Mesendoderm (in vitro differentiated cells): ENCODE measurements at regions not wholly inside any gene's neighbourhood (a gene's known extent, or its start where the extent isn't known, plus 50 kb on each side); places are given as distances from the start of the nearest gene placed in this dataset.
"Not testable (repeated sequence)": the region's sequence is repeated elsewhere in the genome, so short reads cannot be mapped to it uniquely, and the experiment has no call there.

Experiments used
- DNase-seq: peaks from one replicate; pipeline ENCODE4 v3.0.0; 2013
- H2AK5ac ChIP-seq: 2 replicates; pipeline ENCODE4 v1.6.1; 2013; ENCODE audit warnings: low read length, inconsistent platforms
- H2BK120ac ChIP-seq: 2 replicates; pipeline ENCODE4 v1.6.1; 2013; ENCODE audit warnings: low read depth, mild to moderate bottlenecking, low read length, moderate library complexity, mixed read lengths
- H2BK15ac ChIP-seq: replicated peaks from 2 replicates; pipeline ENCODE4 v1.6.1; 2013; ENCODE audit warnings: low read depth, mild to moderate bottlenecking, moderate library complexity
- H2BK5ac ChIP-seq: 2 replicates; pipeline ENCODE4 v1.6.1; 2013; ENCODE audit warnings: low read length, inconsistent platforms
- H3K18ac ChIP-seq: 2 replicates; pipeline ENCODE4 v1.6.1; 2013; ENCODE audit warnings: mild to moderate bottlenecking, low read length, mixed read lengths
- H3K23ac ChIP-seq: one replicate; pipeline ENCODE4 v1.6.1; 2013; ENCODE audit warnings: low read length
- H3K27ac ChIP-seq: 2 replicates; pipeline ENCODE4 v1.5.1; 2013; ENCODE audit warnings: low read depth, mild to moderate bottlenecking, inconsistent platforms, low read length, moderate library complexity
- H3K27me3 ChIP-seq: 2 replicates; pipeline ENCODE4 v1.6.1; 2013; ENCODE audit warnings: low read length, control low read depth, mild to moderate bottlenecking, inconsistent platforms; ENCODE audit not compliant: insufficient read depth, poor library complexity
- H3K36me3 ChIP-seq: 2 replicates; pipeline ENCODE4 v1.6.1; 2013; ENCODE audit warnings: low read length, inconsistent platforms; ENCODE audit not compliant: control insufficient read depth, insufficient read depth
- H3K4ac ChIP-seq: one replicate; pipeline ENCODE4 v1.6.1; 2013; ENCODE audit warnings: low read depth, mild to moderate bottlenecking, low read length, moderate library complexity
- H3K4me1 ChIP-seq: 2 replicates; pipeline ENCODE4 v1.6.1; 2013; ENCODE audit warnings: low read depth, low read length, inconsistent platforms; ENCODE audit not compliant: control insufficient read depth
- H3K4me2 ChIP-seq: 2 replicates; pipeline ENCODE4 v1.6.1; 2013; ENCODE audit warnings: low read length
- H3K4me3 ChIP-seq: 2 replicates; pipeline ENCODE4 v1.5.1; 2013; ENCODE audit warnings: mild to moderate bottlenecking, low read length
- H3K56ac ChIP-seq: one replicate; pipeline ENCODE4 v1.6.1; 2013; ENCODE audit warnings: low read length
- H3K79me1 ChIP-seq: 2 replicates; pipeline ENCODE4 v1.6.1; 2013; ENCODE audit warnings: low read length, inconsistent platforms
- H3K79me2 ChIP-seq: 2 replicates; pipeline ENCODE4 v1.6.1; 2013; ENCODE audit warnings: mild to moderate bottlenecking, low read length; ENCODE audit not compliant: control insufficient read depth, insufficient read depth
- H3K9ac ChIP-seq: 2 replicates; pipeline ENCODE4 v1.6.1; 2013; ENCODE audit warnings: low read length, inconsistent platforms
- H4K5ac ChIP-seq: one replicate; pipeline ENCODE4 v1.6.1; 2013; ENCODE audit warnings: low read length
- H4K8ac ChIP-seq: one replicate; pipeline ENCODE4 v1.6.1; 2013; ENCODE audit warnings: low read depth, mild to moderate bottlenecking, control low read depth, low read length, moderate library complexity
- WGBS: extraction: QIAGEN DNeasy Blood & Tissue Kit; methylation state at CpG from one replicate; pipeline ENCODE4 v1.1.7; 2013; ENCODE audit warnings: low lambda C conversion rate, missing lambda C conversion rate; ENCODE audit not compliant: insufficient coverage; ENCODE audit errors: extremely low coverage; 5-methylcytosine and 5-hydroxymethylcytosine counted together

DNA sequence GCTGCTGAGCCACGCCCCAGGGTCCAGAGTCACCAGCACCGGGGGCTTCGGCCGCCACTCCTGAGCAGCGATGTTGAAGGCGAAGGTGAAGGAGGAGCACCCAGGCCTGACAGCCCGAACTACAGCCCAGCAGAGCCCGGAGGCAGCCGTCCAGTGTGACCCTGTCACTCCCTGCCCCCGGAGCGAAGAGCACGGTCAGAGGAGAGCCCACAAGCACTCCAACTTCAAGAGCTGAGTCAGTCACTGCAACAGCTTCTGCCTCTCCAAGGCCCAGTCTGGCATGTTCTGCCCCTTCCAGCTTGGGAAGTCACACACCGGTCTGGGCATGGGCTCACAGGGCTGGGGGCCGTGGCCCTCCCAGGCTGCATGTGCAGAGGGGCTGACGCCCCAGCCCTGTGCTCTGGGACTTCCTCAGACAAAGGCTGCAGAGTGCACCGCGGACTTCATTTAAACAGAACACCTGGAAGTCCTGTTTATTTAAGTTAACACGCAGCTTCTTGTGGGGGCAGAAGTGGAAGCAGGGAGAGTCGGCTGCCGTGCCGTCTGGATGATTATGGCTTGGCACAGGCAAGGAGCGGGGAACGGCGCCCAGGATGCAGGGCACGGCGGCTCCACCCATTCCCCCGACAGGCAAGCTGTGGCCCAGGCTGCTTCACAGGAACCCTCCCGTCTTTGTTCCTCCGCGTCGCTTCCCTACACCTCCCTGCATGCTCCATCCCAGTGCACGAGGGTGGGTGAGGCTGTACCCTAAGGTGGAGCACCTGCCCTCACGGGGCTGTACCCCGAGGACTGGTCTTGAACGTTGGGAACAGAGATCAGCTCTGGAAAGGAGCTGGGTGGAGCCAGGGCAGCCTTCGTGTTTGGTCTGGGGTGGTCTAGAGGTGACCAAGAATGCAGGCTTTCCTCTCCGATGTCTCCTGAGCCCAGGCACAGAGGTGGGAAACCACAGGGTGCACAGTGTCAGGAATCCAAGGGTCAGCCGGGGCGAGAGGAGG, 68.9 kb upstream of the METRNL start:
- Histone ChIP-seq H2BK15ac (no peak overlapping the region), H3K27me3 (no peaks in the 10 kb centered on the region), H4K8ac (no peak overlapping the region), H3K4ac (no peak overlapping the region), H3K27ac (no peak overlapping the region), H2AK5ac (no peak overlapping the region), H3K18ac (no peak overlapping the region), H3K9ac (no peak overlapping the region), H3K4me2 (no peak overlapping the region), H3K79me2 (no peaks in the 10 kb centered on the region), H3K56ac (no peak overlapping the region), H3K36me3 (no peaks in the 10 kb centered on the region), H3K4me3 (no peak overlapping the region), H2BK5ac (no peak overlapping the region), H4K5ac (no peak overlapping the region), H3K79me1 (no peaks in the 10 kb centered on the region), H2BK120ac (no peak overlapping the region), H3K23ac (no peak overlapping the region), H3K4me1 (no peaks in the 10 kb centered on the region)
- WGBS, result no CpG with 5 or more reads among the region's 39 CpGs
- peak; percentile 20 for DNase-seq

DNA sequence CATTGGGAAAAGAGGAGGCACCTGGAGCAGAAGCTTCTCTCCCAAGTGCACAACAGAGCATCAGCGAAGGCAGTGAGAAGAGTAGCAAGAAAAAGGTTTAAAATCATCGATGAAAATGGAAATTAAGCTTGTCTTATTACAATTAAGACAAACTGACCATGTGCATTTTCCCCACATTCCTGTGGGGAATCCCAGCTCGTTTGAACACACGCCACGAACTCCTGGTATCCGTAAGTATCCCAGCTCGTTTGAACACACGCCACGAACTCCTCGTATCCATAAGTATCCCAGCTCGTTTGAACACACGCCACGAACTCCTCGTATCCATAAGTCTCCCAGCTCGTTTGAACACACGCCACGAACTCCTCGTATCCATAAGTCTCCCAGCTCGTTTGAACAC, 67.7 kb upstream of the METRNL start:
- not testable (repeated sequence) for H3K23ac ChIP-seq, H3K4me1 ChIP-seq, H4K8ac ChIP-seq, H2AK5ac ChIP-seq, H3K56ac ChIP-seq, H3K79me2 ChIP-seq, H4K5ac ChIP-seq, H2BK15ac ChIP-seq, H3K4ac ChIP-seq, H3K4me2 ChIP-seq, H3K4me3 ChIP-seq, H3K18ac ChIP-seq, H3K79me1 ChIP-seq, H2BK120ac ChIP-seq, H2BK5ac ChIP-seq, H3K27me3 ChIP-seq, H3K9ac ChIP-seq, H3K27ac ChIP-seq, DNase-seq, H3K36me3 ChIP-seq
- no CpG with 5 or more reads among the region's 19 CpGs for WGBS

DNA sequence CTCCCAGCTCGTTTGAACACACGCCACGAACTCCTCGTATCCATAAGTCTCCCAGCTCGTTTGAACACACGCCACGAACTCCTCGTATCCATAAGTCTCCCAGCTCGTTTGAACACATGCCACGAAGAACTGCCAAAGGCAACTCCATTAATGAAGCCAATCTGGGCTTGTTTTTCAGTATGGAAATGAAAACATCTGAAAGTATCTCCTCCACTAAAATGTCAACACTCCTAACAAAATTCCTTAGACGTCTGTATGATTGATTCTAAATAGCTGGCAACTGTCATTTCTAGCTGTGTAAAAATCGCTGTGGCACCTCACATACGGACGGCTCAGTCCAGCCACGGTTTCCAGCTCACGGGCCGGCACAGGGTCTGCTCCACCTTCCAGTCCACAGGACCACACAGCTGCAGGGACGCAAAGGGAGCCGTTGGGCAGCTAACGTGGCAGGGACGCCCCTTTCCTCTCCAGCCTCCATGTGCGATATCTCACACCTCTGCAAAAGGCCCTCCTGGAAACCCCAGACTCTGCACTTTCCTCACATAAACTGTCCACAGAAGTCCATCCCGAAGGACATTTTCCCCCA, 67.1 kb upstream of the METRNL start:
- Histone ChIP-seq H3K4me2 (no peak overlapping the region), H4K8ac (no peak overlapping the region), H2BK120ac (no peak overlapping the region), H2BK15ac (no peak overlapping the region), H3K9ac (no peak overlapping the region), H2BK5ac (no peak overlapping the region), H3K36me3 (no peaks in the 10 kb centered on the region), H3K56ac (no peak overlapping the region), H3K27ac (no peak overlapping the region), H3K79me2 (no peaks in the 10 kb centered on the region), H3K79me1 (no peaks in the 10 kb centered on the region), H3K4ac (no peak overlapping the region), H3K27me3 (no peaks in the 10 kb centered on the region), H3K4me1 (no peaks in the 10 kb centered on the region), H4K5ac (no peak overlapping the region), H3K23ac (no peak overlapping the region), H3K4me3 (no peak overlapping the region), H2AK5ac (no peak overlapping the region), H3K18ac (no peak overlapping the region)
- no peak for DNase-seq
- WGBS, result no CpG with 5 or more reads among the region's 23 CpGs

DNA sequence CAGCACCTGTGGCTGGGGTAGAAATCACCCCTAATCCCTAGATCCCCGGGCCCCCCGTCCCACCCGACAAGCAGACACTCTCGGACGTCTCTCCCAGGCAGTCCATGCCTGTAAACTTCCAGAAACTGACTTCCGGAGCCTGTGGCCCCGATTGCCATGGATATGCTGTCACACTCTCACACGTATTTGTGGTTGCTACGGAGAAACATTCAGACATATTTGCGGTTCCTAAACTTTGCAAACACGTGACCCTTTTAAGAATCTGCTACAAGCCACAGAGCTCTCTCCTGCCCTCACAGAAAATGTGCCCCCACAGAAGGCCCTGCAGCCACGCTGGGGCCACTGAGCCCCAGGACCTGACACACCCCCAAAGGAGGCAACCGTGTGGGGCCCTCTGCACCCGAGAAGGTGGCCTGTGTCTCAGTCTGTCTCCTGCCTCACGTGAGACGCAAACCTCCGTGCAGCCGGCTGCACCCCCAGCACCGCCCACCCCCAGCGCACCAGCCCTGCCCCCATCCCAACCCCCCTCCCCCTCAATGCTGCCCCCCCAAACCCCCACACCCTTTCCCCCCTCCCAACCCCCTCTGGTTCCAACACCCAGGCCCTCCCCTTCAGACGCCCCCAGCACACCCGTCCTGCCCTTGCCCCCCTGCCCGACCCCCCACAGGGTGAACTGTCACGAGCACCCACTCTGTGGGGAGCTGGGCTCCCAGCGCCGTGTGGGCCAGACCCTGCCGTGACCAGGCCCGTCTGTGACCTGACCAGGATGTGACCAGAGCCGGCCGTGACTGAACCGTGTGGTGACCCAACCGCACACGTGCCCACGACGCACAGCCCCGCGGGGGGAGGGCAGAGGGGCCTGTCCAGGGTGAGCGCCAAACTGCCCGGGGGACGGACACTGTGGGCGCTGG, 66.3 kb upstream of the METRNL start:
- Histone ChIP-seq H3K27ac (no peak overlapping the region), H3K9ac (no peak overlapping the region), H3K4ac (no peak overlapping the region), H3K18ac (no peak overlapping the region), H3K79me1 (no peaks in the 10 kb centered on the region), H2BK120ac (no peak overlapping the region), H3K23ac (no peak overlapping the region), H2AK5ac (no peak overlapping the region), H3K4me1 (no peaks in the 10 kb centered on the region), H4K8ac (no peak overlapping the region), H3K79me2 (no peaks in the 10 kb centered on the region), H4K5ac (no peak overlapping the region), H2BK15ac (no peak overlapping the region), H3K4me2 (no peak overlapping the region), H3K27me3 (no peaks in the 10 kb centered on the region), H3K36me3 (no peaks in the 10 kb centered on the region), H2BK5ac (no peak overlapping the region), H3K4me3 (no peak overlapping the region), H3K56ac (no peak overlapping the region)
- no CpG with 5 or more reads among the region's 41 CpGs for WGBS
- DNase-seq, result no peak

DNA sequence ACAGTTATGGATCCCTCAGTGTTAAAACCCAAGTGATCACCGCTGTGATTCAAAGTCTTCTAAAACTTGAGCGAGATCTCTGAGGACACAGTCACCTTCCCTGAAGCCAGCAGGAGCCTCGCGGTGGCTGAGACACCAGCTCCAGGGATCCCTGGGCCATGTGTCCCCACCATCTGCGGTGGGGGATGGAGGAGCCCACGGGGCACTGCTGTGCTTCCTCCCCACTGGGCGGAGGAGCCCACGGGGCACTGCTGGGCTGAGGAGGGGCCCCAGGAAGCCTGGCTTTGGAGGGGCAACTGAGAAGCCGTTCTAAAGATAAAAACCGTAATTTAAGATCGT, 65.7 kb upstream of the METRNL start:
- no peak overlapping the region for H3K4ac ChIP-seq
- no peak overlapping the region for H3K4me3 ChIP-seq
- H3K4me1 ChIP-seq, result no peaks in the 10 kb centered on the region
- H4K8ac ChIP-seq, result no peak overlapping the region
- WGBS, result no CpG with 5 or more reads among the region's 11 CpGs
- H3K9ac ChIP-seq, result no peak overlapping the region
- H3K18ac ChIP-seq, result no peak overlapping the region
- no peaks in the 10 kb centered on the region for H3K79me1 ChIP-seq
- H3K23ac ChIP-seq, result no peak overlapping the region
- no peak overlapping the region for H2AK5ac ChIP-seq
- no peaks in the 10 kb centered on the region for H3K36me3 ChIP-seq
- H3K27ac ChIP-seq, result no peak overlapping the region
- no peak overlapping the region for H2BK15ac ChIP-seq
- no peak overlapping the region for H2BK5ac ChIP-seq
- H3K79me2 ChIP-seq, result no peaks in the 10 kb centered on the region
- no peak for DNase-seq
- no peak overlapping the region for H3K4me2 ChIP-seq
- no peaks in the 10 kb centered on the region for H3K27me3 ChIP-seq
- H2BK120ac ChIP-seq, result no peak overlapping the region
- no peak overlapping the region for H3K56ac ChIP-seq
- H4K5ac ChIP-seq, result no peak overlapping the region
